ENCODE measurements at regions not wholly inside any gene's neighbourhood (a gene's known extent, or its start where the extent isn't known, plus 50 kb on each side); places are given as distances from the start of the nearest gene placed in this dataset.

- TF ChIP-seq PKNOX1 (IDR thresholded peaks at IDR 0.05) (no peak), CTCF (IDR thresholded peaks at IDR 0.05 in 2 of 3, conservative IDR thresholded peaks at IDR 0.05 in 1 of 3; ENCODE audit: control insufficient read depth in 2 of 3, extremely low read depth in 1 of 3, insufficient read depth in 1 of 3, low read depth in 3 of 3, low read length in 3 of 3) (no peak), TAF1 (IDR thresholded peaks at IDR 0.05; ENCODE audit: borderline replicate concordance, low read depth, low read length) (no peak), CHD1 (IDR thresholded peaks at IDR 0.05; ENCODE audit: low read depth, low read length) (no peak), YY1 (IDR thresholded peaks at IDR 0.05; ENCODE audit: low read depth, low read length) (no peak), ZNF274 (IDR thresholded peaks at IDR 0.05; ENCODE audit: insufficient read depth, insufficient read length) (no peak), SPI1 (IDR thresholded peaks at IDR 0.05; ENCODE audit: borderline replicate concordance, insufficient read depth, low read depth, low read length) (no peak), NFIC (IDR thresholded peaks at IDR 0.05; ENCODE audit: low read depth, low read length) (no peak), RBBP5 (conservative IDR thresholded peaks at IDR 0.05) (no peak)
These were observed 435.8 kb upstream of the KLF12 start for GRCh38 chr13:74570046-74570445.
